SJSA1 (cell line): ENCODE measurements at regions not wholly inside any gene's neighbourhood (a gene's known extent, or its start where the extent isn't known, plus 50 kb on each side); places are given as distances from the start of the nearest gene placed in this dataset.

Experiments used
- DNase-seq, 2 experiments: peaks; one replicate each; pipeline ENCODE4 v3.0.0-alpha.2; 2015 to 2020; ENCODE audit warnings: low spot score in 2 of 2, low read depth in 1 of 2
- H3K27ac ChIP-seq: fragments of 250-450 bp; sonication (Bioruptor Pico); 2 replicates; pipeline ENCODE4 v1.5.1; 2020; ENCODE audit warnings: mild to moderate bottlenecking, moderate library complexity
- H3K27me3 ChIP-seq: fragments of 250-450 bp; sonication (Bioruptor Pico); replicated peaks from 2 replicates; pipeline ENCODE4 v1.5.1; 2020; ENCODE audit warnings: mild to moderate bottlenecking, moderate library complexity
- H3K36me3 ChIP-seq: fragments of 250-450 bp; sonication (Bioruptor Pico); 2 replicates; pipeline ENCODE4 v1.5.1; 2020; ENCODE audit warnings: mild to moderate bottlenecking
- H3K4me1 ChIP-seq: fragments of 250-450 bp; sonication (Bioruptor Pico); replicated peaks from 2 replicates; pipeline ENCODE4 v1.6.1; 2021; ENCODE audit warnings: mild to moderate bottlenecking
- H3K4me3 ChIP-seq: fragments of 250-450 bp; sonication (Bioruptor Pico); 2 replicates; pipeline ENCODE4 v1.5.1; 2020; ENCODE audit warnings: mild to moderate bottlenecking
- H3K9me3 ChIP-seq: fragments of 250-450 bp; sonication (Bioruptor Pico); replicated peaks from 2 replicates; pipeline ENCODE4 v1.5.1; 2020; ENCODE audit warnings: mild to moderate bottlenecking

DNA sequence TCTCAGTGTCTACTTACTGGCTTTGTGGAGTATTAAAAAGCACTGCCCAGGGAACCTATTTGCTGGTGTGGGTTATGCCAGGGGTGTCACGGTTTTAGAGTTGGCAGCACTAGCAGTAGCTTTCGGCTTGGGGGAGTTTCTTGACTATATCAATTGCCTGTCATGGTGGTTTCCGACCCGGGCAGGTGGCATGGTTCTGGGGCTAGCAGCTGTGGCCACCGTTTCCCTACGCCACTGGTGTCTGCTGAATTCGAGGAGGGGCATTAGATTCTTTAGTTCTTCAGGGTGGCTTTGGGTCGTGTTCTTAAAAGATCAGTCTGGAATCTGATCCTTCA, 55.6 kb upstream of the FOXC1 start:
- H3K27ac ChIP-seq = peak overlapping the region; percentile 67
- H3K36me3 ChIP-seq = no peaks in the 10 kb centered on the region
- no peaks in the 10 kb centered on the region for H3K9me3 ChIP-seq
- no peaks in the 10 kb centered on the region for H3K27me3 ChIP-seq
- H3K4me1 ChIP-seq = peaks cover 27% of the 10 kb centered on the region
- no peak for DNase-seq
- peak overlapping the region; percentile 53 for H3K4me3 ChIP-seq

DNA sequence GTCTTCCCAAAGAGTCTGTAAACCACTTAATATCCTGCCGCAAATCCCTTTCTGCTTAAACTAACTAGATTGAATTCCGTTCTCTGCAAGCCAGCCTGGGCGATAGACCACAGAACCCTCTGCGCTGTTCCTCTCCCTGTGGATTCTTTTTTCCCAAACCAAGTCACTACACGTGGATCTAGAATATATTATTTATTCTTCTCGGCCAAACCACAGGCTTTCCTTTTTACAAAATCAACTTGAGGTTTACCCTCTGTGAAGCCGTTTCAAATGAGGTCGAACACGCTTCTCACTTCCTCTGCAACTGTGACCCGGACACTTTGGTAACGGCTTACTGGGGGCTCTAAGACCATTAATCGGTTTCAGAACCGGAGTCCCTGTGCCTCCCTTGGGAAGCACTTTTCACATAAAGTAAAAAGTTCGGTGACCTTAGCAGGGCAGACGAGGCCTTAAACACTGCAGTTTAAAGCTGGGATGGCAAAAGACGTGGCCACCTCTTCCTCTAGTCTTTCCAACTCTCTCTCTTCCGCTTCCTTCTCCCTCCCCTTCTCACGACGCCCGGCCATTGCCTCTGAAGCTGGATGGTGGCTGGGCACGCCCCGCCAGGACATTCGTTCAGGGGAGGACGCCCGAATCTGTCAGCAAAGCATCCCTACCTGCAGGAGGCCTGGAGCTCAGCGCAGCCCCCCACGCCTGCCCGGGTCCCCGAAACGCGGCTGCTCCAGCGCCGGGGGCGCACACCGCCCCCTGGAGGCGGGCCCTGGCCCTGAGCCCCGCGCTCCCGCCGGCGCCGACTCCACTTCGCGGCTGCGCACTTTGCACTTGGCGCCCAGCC, 55.0 kb upstream of the FOXC1 start:
- Histone ChIP-seq H3K27ac (peak overlapping the region; percentile 67), H3K9me3 (no peaks in the 10 kb centered on the region), H3K27me3 (no peaks in the 10 kb centered on the region), H3K4me1 (peaks cover 23% of the 10 kb centered on the region), H3K36me3 (no peaks in the 10 kb centered on the region), H3K4me3 (peak overlapping the region; percentile 53)
- DNase-seq = peak; percentile 77 to 89

DNA sequence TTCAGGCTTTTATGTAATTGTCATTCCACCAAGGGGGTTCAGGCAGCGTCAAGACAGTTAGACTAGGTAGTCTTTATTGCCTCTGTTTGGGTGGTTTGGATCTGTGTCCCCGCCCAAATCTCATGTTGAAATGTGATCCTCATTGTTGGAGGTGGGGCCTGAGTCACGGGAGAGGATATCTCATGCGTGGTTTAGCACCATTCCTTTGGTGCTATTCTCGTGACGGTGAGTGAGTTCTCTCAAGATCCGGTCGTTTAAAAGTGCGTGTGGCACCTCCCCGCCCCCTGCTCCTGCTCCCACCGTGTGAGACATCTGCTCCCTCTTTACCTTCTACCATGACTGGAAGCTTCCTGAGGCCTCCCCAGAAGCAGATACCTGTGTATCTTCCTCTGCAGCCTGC, 51.3 kb upstream of the FOXC1 start:
- Histone ChIP-seq H3K4me3 (no peak overlapping the region), H3K4me1 (peaks cover 20% of the 10 kb centered on the region), H3K9me3 (no peaks in the 10 kb centered on the region; the same call in 1 of the 2 replicates), H3K27ac (no peak overlapping the region), H3K36me3 (no peaks in the 10 kb centered on the region), H3K27me3 (no peaks in the 10 kb centered on the region)
- peak in 1 of 2 experiments; percentile 24 for DNase-seq
